Fibroblast of skin of left biceps (primary cell): ENCODE measurements at regions not wholly inside any gene's neighbourhood (a gene's known extent, or its start where the extent isn't known, plus 50 kb on each side); places are given as distances from the start of the nearest gene placed in this dataset.

ENCODE experiments used
- DNase-seq, 2 experiments: peaks; one replicate each; pipeline ENCODE4 v3.0.0-alpha.2; 2013; ENCODE audit warnings: low read depth in 2 of 2

- DNase-seq: no peak
Measured at GRCh38 chr5:34530637-34531036, 125.5 kb upstream of the RAI14 start.

- no peak for DNase-seq
Measured at GRCh38 chr5:34531751-34532360, 124.3 kb upstream of the RAI14 start.

- DNase-seq: peak; percentile 75 to 76
Measured at GRCh38 chr5:34533582-34534522, 122.3 kb upstream of the RAI14 start.

- DNase-seq: peak; percentile 90 to 93
Measured at GRCh38 chr5:34534523-34535103, 121.5 kb upstream of the RAI14 start.

- DNase-seq: no peak
Measured at GRCh38 chr5:34535433-34535832, 120.7 kb upstream of the RAI14 start.

GRCh38 chr5:34535944-34536623, 120.0 kb upstream of the RAI14 start:
- DNase-seq: no peak

- no peak for DNase-seq
Measured at GRCh38 chr5:34536699-34537098, 119.4 kb upstream of the RAI14 start.

GRCh38 chr5:34538026-34538672, 118.0 kb upstream of the RAI14 start:
- DNase-seq: no peak

- DNase-seq: no peak
Measured at GRCh38 chr5:34539183-34539582, 116.9 kb upstream of the RAI14 start.

GRCh38 chr5:34541067-34541466, 115.1 kb upstream of the RAI14 start:
- no peak for DNase-seq

- DNase-seq: no peak
Measured at GRCh38 chr5:34542818-34543217, 113.3 kb upstream of the RAI14 start.

GRCh38 chr5:34543687-34544086, 112.4 kb upstream of the RAI14 start:
- DNase-seq: no peak

- no peak for DNase-seq
Measured at GRCh38 chr5:34544403-34544802, 111.7 kb upstream of the RAI14 start.

- no peak for DNase-seq
Measured at GRCh38 chr5:34545164-34545563, 111.0 kb upstream of the RAI14 start.

- no peak for DNase-seq
Measured at GRCh38 chr5:34545626-34546025, 110.5 kb upstream of the RAI14 start.

- no peak for DNase-seq
Measured at GRCh38 chr5:34547300-34548085, 108.6 kb upstream of the RAI14 start.

GRCh38 chr5:34548086-34548403, 108.1 kb upstream of the RAI14 start:
- no peak for DNase-seq

GRCh38 chr5:34550247-34550646, 105.9 kb upstream of the RAI14 start:
- no peak for DNase-seq

GRCh38 chr5:34550964-34551363, 105.2 kb upstream of the RAI14 start:
- DNase-seq: no peak

GRCh38 chr5:34551911-34552433, 104.2 kb upstream of the RAI14 start:
- no peak for DNase-seq

- DNase-seq: no peak
Measured at GRCh38 chr5:34552686-34553085, 103.4 kb upstream of the RAI14 start.
